OCI-LY1 (cell line): ENCODE measurements at regions not wholly inside any gene's neighbourhood (a gene's known extent, or its start where the extent isn't known, plus 50 kb on each side); places are given as distances from the start of the nearest gene placed in this dataset.

Experiments
- H2AFZ ChIP-seq: fragments of 200-600 bp; sonication (generic), shearing (Covaris generic); 2 replicates; pipeline ENCODE4 v1.6.0; 2014; ENCODE audit warnings: antibody characterized with exemption, mild to moderate bottlenecking, low read length
- H3F3A ChIP-seq: fragments of 200-600 bp; sonication (generic), shearing (Covaris generic); 2 replicates; pipeline ENCODE4 v1.6.0; 2014; ENCODE audit warnings: mild to moderate bottlenecking, antibody characterized with exemption, low read length, moderate library complexity; ENCODE audit not compliant: insufficient read depth
- H3K27ac ChIP-seq: fragments of 200-600 bp; sonication (generic); 2 replicates; pipeline ENCODE4 v1.5.1; 2014; ENCODE audit warnings: low read length, mixed run types, mild to moderate bottlenecking, low read depth; ENCODE audit not compliant: poor library complexity, severe bottlenecking
- H3K27me3 ChIP-seq: fragments of 200-600 bp; sonication (generic); 2 replicates; pipeline ENCODE4 v1.6.0; 2014; ENCODE audit warnings: antibody characterized with exemption, mild to moderate bottlenecking, low read length, moderate library complexity; ENCODE audit not compliant: insufficient read depth
- H3K36me3 ChIP-seq: fragments of 200-600 bp; sonication (generic); 2 replicates; pipeline ENCODE4 v1.6.1; 2014; ENCODE audit warnings: mild to moderate bottlenecking, antibody characterized with exemption, low read length, moderate library complexity, mixed read lengths; ENCODE audit not compliant: insufficient read depth
- H3K4me1 ChIP-seq: fragments of 200-600 bp; sonication (generic); 2 replicates; pipeline ENCODE4 v1.5.1; 2014; ENCODE audit warnings: mild to moderate bottlenecking, low read length, moderate library complexity; ENCODE audit not compliant: insufficient read depth, severe bottlenecking
- H3K4me2 ChIP-seq: fragments of 200-600 bp; sonication (generic), shearing (Covaris generic); 2 replicates; pipeline ENCODE4 v1.6.1; 2014; ENCODE audit warnings: low read length
- H3K4me3 ChIP-seq: fragments of 200-600 bp; sonication (generic); 2 replicates; pipeline ENCODE4 v1.5.1; 2014; ENCODE audit warnings: low read length, low read depth, mild to moderate bottlenecking, mixed read lengths; ENCODE audit not compliant: poor library complexity, severe bottlenecking
- H3K79me2 ChIP-seq: fragments of 200-600 bp; shearing (Covaris generic); 2 replicates; pipeline ENCODE4 v1.6.1; 2016; ENCODE audit warnings: mixed run types, low read length, mixed read lengths; ENCODE audit not compliant: insufficient read depth
- H3K9ac ChIP-seq: fragments of 200-600 bp; sonication (generic), shearing (Covaris generic); 2 replicates; pipeline ENCODE4 v1.6.1; 2014; ENCODE audit warnings: mild to moderate bottlenecking, low read length, mixed read lengths
- H3K9me2 ChIP-seq: fragments of 200-600 bp; sonication (generic), shearing (Covaris generic); 2 replicates; pipeline ENCODE4 v1.6.1; 2014; ENCODE audit warnings: low read depth, mild to moderate bottlenecking, low read length, mixed read lengths
- H3K9me3 ChIP-seq: fragments of 200-600 bp; shearing (Covaris generic); 2 replicates; pipeline ENCODE4 v1.6.1; 2014; ENCODE audit warnings: low read length, mixed read lengths
- H4K20me1 ChIP-seq: fragments of 200-600 bp; sonication (generic), shearing (Covaris generic); 2 replicates; pipeline ENCODE4 v1.6.0; 2016; ENCODE audit warnings: mild to moderate bottlenecking, low read length; ENCODE audit not compliant: insufficient read depth
- EZH2 ChIP-seq: fragments of 200-600 bp; sonication (generic), shearing (Covaris generic); IDR thresholded peaks from 2 replicates; pipeline ENCODE4 v1.8.0; 2017; ENCODE audit warnings: borderline replicate concordance, mixed run types, mild to moderate bottlenecking, antibody characterized with exemption, low read length, moderate library complexity, mixed read lengths
- TF ChIP-seq, protein P1 (sequence below): fragments of 200-600 bp; sonication (generic), shearing (Covaris generic); IDR thresholded peaks from 2 replicates; pipeline ENCODE4 v1.5.1; 2017; ENCODE audit warnings: mild to moderate bottlenecking, antibody characterized with exemption, low read length, moderate library complexity, mixed read lengths

DNA sequence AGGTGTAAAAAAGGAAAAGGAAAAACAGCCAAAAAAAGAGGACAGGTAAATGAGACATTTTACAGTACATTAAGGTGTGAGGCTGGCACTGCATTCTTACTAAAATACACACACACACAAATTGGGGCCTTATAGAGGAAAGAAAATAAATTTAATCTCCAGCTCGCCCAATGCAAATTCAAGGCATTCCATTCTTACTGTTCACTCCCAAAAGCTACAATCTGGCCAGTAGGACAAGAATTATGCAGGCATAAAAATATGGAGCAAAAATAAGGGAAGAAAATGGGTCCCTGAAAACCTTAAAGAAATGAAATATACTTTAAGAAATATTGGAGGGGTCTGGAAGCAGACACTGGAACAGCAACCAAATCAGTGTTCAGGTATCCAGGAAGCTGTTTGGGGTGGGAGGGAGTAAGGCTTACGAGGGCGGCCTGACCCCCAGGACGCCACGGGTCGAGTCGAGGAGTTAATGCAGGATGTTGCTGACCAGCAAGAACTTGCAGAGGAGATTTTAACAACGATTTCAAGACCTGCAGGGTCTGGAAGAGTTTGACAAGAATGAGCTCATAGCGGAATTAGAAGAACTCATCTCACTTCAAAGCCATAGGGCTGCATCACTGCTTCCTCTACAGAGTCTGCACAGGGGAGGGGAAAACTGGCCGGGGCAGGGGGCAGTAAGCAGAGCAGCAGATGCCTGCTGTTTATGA lies 245.5 kb downstream of the TBL1XR1 start:
- Histone ChIP-seq H3K27ac (no peak overlapping the region), H3K36me3 (no peaks in the 10 kb centered on the region), H3K9me2 (no peaks in the 10 kb centered on the region), H3K27me3 (no peaks in the 10 kb centered on the region), H3F3A (no peaks in the 10 kb centered on the region), H3K9ac (no peak overlapping the region), H4K20me1 (no peaks in the 10 kb centered on the region), H3K79me2 (no peaks in the 10 kb centered on the region), H3K4me1 (no peaks in the 10 kb centered on the region), H3K4me2 (no peak overlapping the region), H3K9me3 (no peaks in the 10 kb centered on the region), H3K4me3 (no peak overlapping the region), H2AFZ (no peak overlapping the region)
- no peak for TF ChIP-seq EZH2
- TF ChIP-seq, protein P1, sequence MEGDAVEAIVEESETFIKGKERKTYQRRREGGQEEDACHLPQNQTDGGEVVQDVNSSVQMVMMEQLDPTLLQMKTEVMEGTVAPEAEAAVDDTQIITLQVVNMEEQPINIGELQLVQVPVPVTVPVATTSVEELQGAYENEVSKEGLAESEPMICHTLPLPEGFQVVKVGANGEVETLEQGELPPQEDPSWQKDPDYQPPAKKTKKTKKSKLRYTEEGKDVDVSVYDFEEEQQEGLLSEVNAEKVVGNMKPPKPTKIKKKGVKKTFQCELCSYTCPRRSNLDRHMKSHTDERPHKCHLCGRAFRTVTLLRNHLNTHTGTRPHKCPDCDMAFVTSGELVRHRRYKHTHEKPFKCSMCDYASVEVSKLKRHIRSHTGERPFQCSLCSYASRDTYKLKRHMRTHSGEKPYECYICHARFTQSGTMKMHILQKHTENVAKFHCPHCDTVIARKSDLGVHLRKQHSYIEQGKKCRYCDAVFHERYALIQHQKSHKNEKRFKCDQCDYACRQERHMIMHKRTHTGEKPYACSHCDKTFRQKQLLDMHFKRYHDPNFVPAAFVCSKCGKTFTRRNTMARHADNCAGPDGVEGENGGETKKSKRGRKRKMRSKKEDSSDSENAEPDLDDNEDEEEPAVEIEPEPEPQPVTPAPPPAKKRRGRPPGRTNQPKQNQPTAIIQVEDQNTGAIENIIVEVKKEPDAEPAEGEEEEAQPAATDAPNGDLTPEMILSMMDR = no peak

DNA sequence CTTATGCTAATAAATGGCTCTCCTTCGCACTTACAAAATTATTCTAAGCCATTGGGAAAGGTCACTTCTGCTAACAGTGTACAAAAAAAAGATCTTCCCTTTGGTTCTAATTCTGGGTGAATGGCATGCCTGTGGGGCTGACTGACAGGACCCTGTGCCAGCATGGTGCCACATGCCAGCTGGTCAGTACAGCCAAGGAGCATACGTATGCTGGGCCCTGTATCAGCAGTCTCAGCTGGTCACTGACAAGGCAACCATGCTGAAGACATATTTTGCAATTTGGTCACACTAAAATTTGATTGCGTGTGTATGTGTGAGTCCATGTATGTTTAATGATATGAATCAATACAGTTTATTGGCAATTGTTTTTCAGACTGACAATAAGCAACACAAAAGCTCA lies 246.1 kb downstream of the TBL1XR1 start:
- H3K4me2 ChIP-seq = no peak overlapping the region
- TF ChIP-seq, protein P1 = no peak
- TF ChIP-seq EZH2 = no peak
- H3K27ac ChIP-seq = no peak overlapping the region
- no peak overlapping the region for H2AFZ ChIP-seq
- H3K9me3 ChIP-seq = no peaks in the 10 kb centered on the region
- H3K27me3 ChIP-seq = no peaks in the 10 kb centered on the region
- H3K4me1 ChIP-seq = no peaks in the 10 kb centered on the region
- no peaks in the 10 kb centered on the region for H3K79me2 ChIP-seq
- H4K20me1 ChIP-seq = no peaks in the 10 kb centered on the region
- no peaks in the 10 kb centered on the region for H3K36me3 ChIP-seq
- H3K9me2 ChIP-seq = no peaks in the 10 kb centered on the region
- H3F3A ChIP-seq = no peaks in the 10 kb centered on the region
- no peak overlapping the region for H3K4me3 ChIP-seq
- no peak overlapping the region for H3K9ac ChIP-seq

DNA sequence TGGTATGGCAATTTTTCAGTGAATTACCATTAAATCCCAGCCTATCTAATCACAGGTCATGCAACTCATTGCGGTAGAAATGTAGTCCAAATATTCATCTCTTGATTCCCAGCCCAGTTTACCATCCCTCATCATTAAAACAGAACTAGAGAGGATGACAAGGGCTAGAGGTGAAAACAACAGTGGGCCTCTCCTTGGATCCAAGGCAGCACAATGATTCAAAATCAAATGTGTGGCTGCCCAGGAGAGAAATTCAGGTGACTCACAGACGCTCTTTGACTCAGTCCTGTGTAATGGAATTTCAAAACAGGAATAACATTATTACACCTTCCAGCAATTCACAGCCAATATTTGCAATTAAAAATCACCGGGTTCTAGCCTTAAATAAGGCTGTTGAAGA lies 246.5 kb downstream of the TBL1XR1 start:
- H3K27ac ChIP-seq = no peak overlapping the region
- no peaks in the 10 kb centered on the region for H3F3A ChIP-seq
- no peak overlapping the region for H3K4me3 ChIP-seq
- no peaks in the 10 kb centered on the region for H3K36me3 ChIP-seq
- TF ChIP-seq EZH2 = no peak
- TF ChIP-seq, protein P1 = no peak
- no peaks in the 10 kb centered on the region for H3K4me1 ChIP-seq
- no peaks in the 10 kb centered on the region for H3K79me2 ChIP-seq
- H3K9me3 ChIP-seq = no peaks in the 10 kb centered on the region
- H2AFZ ChIP-seq = no peak overlapping the region
- no peak overlapping the region for H3K9ac ChIP-seq
- no peaks in the 10 kb centered on the region for H4K20me1 ChIP-seq
- H3K27me3 ChIP-seq = no peaks in the 10 kb centered on the region
- no peaks in the 10 kb centered on the region for H3K9me2 ChIP-seq
- no peak overlapping the region for H3K4me2 ChIP-seq
